Ovary (tissue), 7 donors: ENCODE measurements at regions not wholly inside any gene's neighbourhood (a gene's known extent, or its start where the extent isn't known, plus 50 kb on each side); places are given as distances from the start of the nearest gene placed in this dataset.

Experiments used
- DNase-seq, 5 donors: peaks; one replicate each; pipeline ENCODE4 v3.0.0-alpha.2; 2019 to 2020
- H3K27ac ChIP-seq, 2 donors: fragments of 200-600 bp; one replicate each; pipeline versions ENCODE4 v1.5.1 to v1.8.0; 2019 to 2022
- H3K27me3 ChIP-seq: fragments of 200-600 bp; one replicate; pipeline ENCODE4 v1.8.0; 2022
- H3K36me3 ChIP-seq: fragments of 200-600 bp; sonication (generic); one replicate; pipeline ENCODE4 v1.5.1; 2019
- H3K4me1 ChIP-seq: one replicate; pipeline ENCODE4 v1.8.1; 2013; ENCODE audit warnings: mild to moderate bottlenecking, moderate library complexity; ENCODE audit not compliant: insufficient read depth
- H3K4me3 ChIP-seq: fragments of 200-600 bp; sonication (generic); one replicate; pipeline ENCODE4 v1.5.1; 2017
- H3K9me3 ChIP-seq, 2 donors: fragments of 200-600 bp in 1 of 2; sonication (generic) in 1 of 2; one replicate each; pipeline versions ENCODE4 v1.5.1 to v1.8.1; 2013 to 2019; ENCODE audit warnings: mild to moderate bottlenecking in 1 of 2, moderate library complexity in 1 of 2
- CTCF ChIP-seq, 3 donors: fragments of 450-650 bp in 2 of 3; fragments of 200-600 bp in 1 of 3; IDR thresholded peaks; one replicate each; pipeline versions ENCODE4 v1.5.1 to v1.8.0; 2016 to 2022; ENCODE audit warnings: antibody characterized with exemption in 3 of 3, mild to moderate bottlenecking in 1 of 3
- EP300 ChIP-seq: sonication (generic); formaldehyde crosslinking; IDR thresholded peaks from one replicate; pipeline ENCODE4 v1.6.1; 2017; ENCODE audit warnings: antibody characterized with exemption
- POLR2A ChIP-seq: fragments of 450-650 bp; IDR thresholded peaks from one replicate; pipeline ENCODE4 v1.6.1; 2017; ENCODE audit warnings: antibody characterized with exemption, mild to moderate bottlenecking, moderate library complexity
- WGBS, 3 donors: extraction: QIAGEN DNeasy Blood & Tissue Kit in 1 of 3; methylation state at CpG; one replicate each; pipeline versions ENCODE4 v1.1.5 to v1.1.7; 2013 to 2017; 5-methylcytosine and 5-hydroxymethylcytosine counted together
- intact Hi-C, 4 donors: fragments of 100-400 bp; cut with DNase I; formaldehyde crosslinking; loops; one replicate each; pipeline versions ENCODE4 v1.11.0 to v1.15.1; 2022 to 2023
- donor health status: DM: no; HTN: no; CAD: no; lungs with moderate emphysema.
- donor health status: DM: no; HTN: no; CAD: no.
- donor health status: Bipolar disorder and iron deficiency.
- donor health status: DM: no; HTN: no; CAD: no.
- donor health status: DM: yes; HTN: yes; CAD: no.

- H3K27me3 ChIP-seq = no peaks in the 10 kb centered on the region
- TF ChIP-seq POLR2A (no peak), CTCF (IDR thresholded peaks at IDR 0.05) (no peak), EP300 (no peak)
- H3K9me3 ChIP-seq = no peaks in the 10 kb centered on the region
- no peak for DNase-seq
- no peaks in the 10 kb centered on the region for H3K36me3 ChIP-seq
- H3K27ac ChIP-seq = no peak overlapping the region
- no peaks in the 10 kb centered on the region for H3K4me1 ChIP-seq
- WGBS, 3 donors = 65 to 93% (median 83%) methylated on average over 2 of the region's 2 CpGs
- no peak overlapping the region for H3K4me3 ChIP-seq
- intact Hi-C loops = no loop called here
Observed at GRCh38 chr4:170580651-170581050, 490.9 kb upstream of the AADAT start.

GRCh38 chr4:170538821-170539473 lies 449.2 kb upstream of the AADAT start:
- Histone ChIP-seq H3K27ac (no peak overlapping the region), H3K9me3 (no peaks in the 10 kb centered on the region), H3K36me3 (no peaks in the 10 kb centered on the region), H3K4me3 (no peak overlapping the region), H3K27me3 (no peaks in the 10 kb centered on the region), H3K4me1 (no peaks in the 10 kb centered on the region)
- TF ChIP-seq CTCF (IDR thresholded peaks at IDR 0.05) (no peak), EP300 (no peak), POLR2A (no peak)
- DNase-seq = no peak
- intact Hi-C loops = no loop called here

- TF ChIP-seq CTCF (IDR thresholded peaks at IDR 0.05) (no peak), EP300 (no peak), POLR2A (no peak)
- 68 to 77% (median 73%) methylated on average over 5 of the region's 5 CpGs for WGBS, 3 donors
- intact Hi-C loops = no loop called here
Observed at GRCh38 chr4:170529748-170530722, 440.3 kb upstream of the AADAT start.

GRCh38 chr4:170526471-170526870 lies 436.7 kb upstream of the AADAT start:
- TF ChIP-seq CTCF (IDR thresholded peaks at IDR 0.05) = no peak
- TF ChIP-seq EP300 = no peak
- TF ChIP-seq POLR2A = no peak

More at GRCh38 chr4:170529748-170530722, 440.3 kb upstream of the AADAT start:
- Histone ChIP-seq H3K27me3 (peaks cover 3% of the 10 kb centered on the region), H3K36me3 (no peaks in the 10 kb centered on the region), H3K4me1 (no peaks in the 10 kb centered on the region), H3K27ac (no peak overlapping the region), H3K4me3 (no peak overlapping the region), H3K9me3 (no peaks in the 10 kb centered on the region)
- DNase-seq = no peak

More at GRCh38 chr4:170526471-170526870, 436.7 kb upstream of the AADAT start:
- Histone ChIP-seq H3K27ac (no peak overlapping the region), H3K4me3 (no peak overlapping the region), H3K36me3 (no peaks in the 10 kb centered on the region), H3K4me1 (no peaks in the 10 kb centered on the region), H3K27me3 (no peaks in the 10 kb centered on the region), H3K9me3 (no peaks in the 10 kb centered on the region)
- 86 to 92% (median 88%) methylated on average over 1 of the region's 1 CpG for WGBS, 3 donors
- no peak for DNase-seq
- intact Hi-C loops = no loop called here
